Fibroblast of villous mesenchyme (primary cell): ENCODE measurements at regions not wholly inside any gene's neighbourhood (a gene's known extent, or its start where the extent isn't known, plus 50 kb on each side); places are given as distances from the start of the nearest gene placed in this dataset.

Experiments
- DNase-seq: peaks from one replicate; pipeline ENCODE4 v3.0.0-alpha.2; 2010; ENCODE audit warnings: low read depth
- H3K4me3 ChIP-seq: 2 replicates; pipeline ENCODE4 v1.5.1; 2011; ENCODE audit warnings: low read depth, mild to moderate bottlenecking, low read length
- CTCF ChIP-seq: IDR thresholded peaks from 2 replicates; pipeline ENCODE4 v1.5.1; 2012; ENCODE audit warnings: low read depth, mild to moderate bottlenecking, low read length; ENCODE audit not compliant: insufficient read depth

GRCh38 chr13:38564256-38565150, 122.4 kb upstream of the FREM2 start:
- H3K4me3 ChIP-seq: no peak overlapping the region
- no peak for DNase-seq
- TF ChIP-seq CTCF: no peak

GRCh38 chr13:38566023-38566422, 120.9 kb upstream of the FREM2 start:
- TF ChIP-seq CTCF: no peak
- no peak for DNase-seq
- no peak overlapping the region for H3K4me3 ChIP-seq

GRCh38 chr13:38566519-38566918, 120.4 kb upstream of the FREM2 start:
- TF ChIP-seq CTCF: no peak
- H3K4me3 ChIP-seq: no peak overlapping the region
- no peak for DNase-seq

GRCh38 chr13:38570706-38571105, 116.2 kb upstream of the FREM2 start:
- H3K4me3 ChIP-seq: no peak overlapping the region
- no peak for DNase-seq
- no peak for TF ChIP-seq CTCF

GRCh38 chr13:38575427-38575826, 111.5 kb upstream of the FREM2 start:
- no peak for TF ChIP-seq CTCF
- DNase-seq: no peak
- no peak overlapping the region for H3K4me3 ChIP-seq

GRCh38 chr13:38577048-38577447, 109.8 kb upstream of the FREM2 start:
- DNase-seq: peak; percentile 1
- H3K4me3 ChIP-seq: no peak overlapping the region
- TF ChIP-seq CTCF: no peak
